ENCODE measurements at regions not wholly inside any gene's neighbourhood (a gene's known extent, or its start where the extent isn't known, plus 50 kb on each side); places are given as distances from the start of the nearest gene placed in this dataset.

- H3K27ac ChIP-seq (ENCODE audit: low read depth in 2 of 2, low read length in 1 of 2), result no peak overlapping the region
- H3K27me3 ChIP-seq (ENCODE audit: control insufficient read depth in 1 of 2, insufficient read depth in 2 of 2, low read length in 2 of 2), result no peaks in the 10 kb centered on the region
- H3K36me3 ChIP-seq (ENCODE audit: control insufficient read depth in 2 of 2, insufficient read depth in 2 of 2, low read length in 1 of 2), result no peaks in the 10 kb centered on the region
- no peaks in the 10 kb centered on the region for H3K9me3 ChIP-seq (ENCODE audit: control insufficient read depth in 2 of 2, insufficient read depth in 1 of 2, low read depth in 1 of 2, low read length in 1 of 2)
- WGBS, 2 donors, result 69 to 71% methylated on average over 1 of the region's 1 CpG
- no peak overlapping the region for H3K4me3 ChIP-seq (ENCODE audit: low read depth in 1 of 2, low read length in 2 of 2)
- H3K4me1 ChIP-seq (ENCODE audit: control insufficient read depth in 2 of 2, insufficient read depth in 2 of 2, low read length in 1 of 2), result no peaks in the 10 kb centered on the region
Measured at GRCh38 chr2:106959975-106960682, 74.2 kb upstream of the ST6GAL2 start.

GRCh38 chr2:106960683-106961161 is 74.8 kb upstream of the ST6GAL2 start:
- Histone ChIP-seq H3K36me3 (ENCODE audit: control insufficient read depth in 2 of 2, insufficient read depth in 2 of 2, low read length in 1 of 2) (no peaks in the 10 kb centered on the region), H3K27ac (ENCODE audit: low read depth in 2 of 2, low read length in 1 of 2) (no peak overlapping the region), H3K4me3 (ENCODE audit: low read depth in 1 of 2, low read length in 2 of 2) (no peak overlapping the region), H3K4me1 (ENCODE audit: control insufficient read depth in 2 of 2, insufficient read depth in 2 of 2, low read length in 1 of 2) (no peaks in the 10 kb centered on the region), H3K27me3 (ENCODE audit: control insufficient read depth in 1 of 2, insufficient read depth in 2 of 2, low read length in 2 of 2) (no peaks in the 10 kb centered on the region), H3K9me3 (ENCODE audit: control insufficient read depth in 2 of 2, insufficient read depth in 1 of 2, low read depth in 1 of 2, low read length in 1 of 2) (no peaks in the 10 kb centered on the region)
- WGBS, 2 donors, result 43 to 57% methylated on average over 5 of the region's 5 CpGs

DNA sequence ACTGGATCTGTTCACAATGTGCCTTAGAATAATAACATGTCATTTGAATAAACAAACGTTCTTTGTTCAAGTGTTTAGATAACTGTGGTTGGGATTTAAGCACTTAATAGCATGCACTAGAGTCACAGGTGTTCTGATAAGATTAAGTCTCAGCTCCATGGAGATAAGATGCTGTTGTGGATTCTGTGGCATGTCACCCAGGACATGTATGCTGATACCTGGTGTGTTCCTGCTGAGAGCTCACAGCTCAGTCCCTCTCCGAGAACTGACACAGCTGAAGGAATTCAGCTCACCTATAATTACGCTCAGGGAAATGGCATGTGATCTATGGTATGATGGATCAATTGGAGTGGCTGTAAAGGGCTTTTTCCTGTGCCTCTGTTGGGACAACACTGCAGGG is 75.4 kb upstream of the ST6GAL2 start:
- H3K9me3 ChIP-seq (ENCODE audit: control insufficient read depth in 2 of 2, insufficient read depth in 1 of 2, low read depth in 1 of 2, low read length in 1 of 2), result no peaks in the 10 kb centered on the region
- 62 to 71% methylated on average over 3 of the region's 3 CpGs for whole genome bisulfite sequencing, 2 donors
- no peak overlapping the region for H3K4me3 ChIP-seq (ENCODE audit: low read depth in 1 of 2, low read length in 2 of 2)
- H3K36me3 ChIP-seq (ENCODE audit: control insufficient read depth in 2 of 2, insufficient read depth in 2 of 2, low read length in 1 of 2), result no peaks in the 10 kb centered on the region
- no peaks in the 10 kb centered on the region for H3K27me3 ChIP-seq (ENCODE audit: control insufficient read depth in 1 of 2, insufficient read depth in 2 of 2, low read length in 2 of 2)
- H3K27ac ChIP-seq (ENCODE audit: low read depth in 2 of 2, low read length in 1 of 2), result no peak overlapping the region
- no peaks in the 10 kb centered on the region for H3K4me1 ChIP-seq (ENCODE audit: control insufficient read depth in 2 of 2, insufficient read depth in 2 of 2, low read length in 1 of 2)

DNA sequence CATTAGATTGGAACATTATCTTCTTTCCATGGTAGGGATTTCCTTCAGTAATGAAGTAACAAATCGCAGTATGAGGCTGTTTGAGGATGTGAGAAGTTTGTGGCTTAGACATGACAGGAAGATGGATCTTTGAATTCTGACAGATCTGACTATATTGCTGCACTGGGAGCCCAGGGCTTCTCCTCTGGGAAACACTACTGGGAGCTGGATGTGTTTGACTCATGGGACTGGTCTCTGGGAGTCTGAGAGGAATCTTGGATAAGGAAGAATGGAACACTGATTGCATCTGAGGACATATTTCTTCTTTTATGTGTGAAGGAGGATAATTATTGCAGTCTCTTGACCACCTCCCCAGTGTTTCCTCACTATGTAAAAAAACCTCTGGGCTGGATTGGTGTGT is 77.2 kb upstream of the ST6GAL2 start:
- Histone ChIP-seq H3K4me3 (ENCODE audit: low read depth in 1 of 2, low read length in 2 of 2) (no peak overlapping the region), H3K9me3 (ENCODE audit: control insufficient read depth in 2 of 2, insufficient read depth in 1 of 2, low read depth in 1 of 2, low read length in 1 of 2) (peaks cover 0 to 2% of the 10 kb centered on the region in 2 donors), H3K36me3 (ENCODE audit: control insufficient read depth in 2 of 2, insufficient read depth in 2 of 2, low read length in 1 of 2) (no peaks in the 10 kb centered on the region), H3K4me1 (ENCODE audit: control insufficient read depth in 2 of 2, insufficient read depth in 2 of 2, low read length in 1 of 2) (no peaks in the 10 kb centered on the region), H3K27me3 (ENCODE audit: control insufficient read depth in 1 of 2, insufficient read depth in 2 of 2, low read length in 2 of 2) (no peaks in the 10 kb centered on the region), H3K27ac (ENCODE audit: low read depth in 2 of 2, low read length in 1 of 2) (no peak overlapping the region)
- WGBS, 2 donors, result 70 to 75% methylated on average over 1 of the region's 1 CpG

GRCh38 chr2:106963893-106964292 is 77.9 kb upstream of the ST6GAL2 start:
- Histone ChIP-seq H3K27ac (ENCODE audit: low read depth in 2 of 2, low read length in 1 of 2) (no peak overlapping the region), H3K9me3 (ENCODE audit: control insufficient read depth in 2 of 2, insufficient read depth in 1 of 2, low read depth in 1 of 2, low read length in 1 of 2) (peaks cover 0 to 2% of the 10 kb centered on the region in 2 donors), H3K36me3 (ENCODE audit: control insufficient read depth in 2 of 2, insufficient read depth in 2 of 2, low read length in 1 of 2) (no peaks in the 10 kb centered on the region), H3K4me3 (ENCODE audit: low read depth in 1 of 2, low read length in 2 of 2) (no peak overlapping the region), H3K27me3 (ENCODE audit: control insufficient read depth in 1 of 2, insufficient read depth in 2 of 2, low read length in 2 of 2) (no peaks in the 10 kb centered on the region), H3K4me1 (ENCODE audit: control insufficient read depth in 2 of 2, insufficient read depth in 2 of 2, low read length in 1 of 2) (no peaks in the 10 kb centered on the region)
- WGBS, 2 donors, result 78 to 82% methylated on average over 5 of the region's 5 CpGs

- Histone ChIP-seq H3K27me3 (ENCODE audit: control insufficient read depth in 1 of 2, insufficient read depth in 2 of 2, low read length in 2 of 2) (no peaks in the 10 kb centered on the region), H3K9me3 (ENCODE audit: control insufficient read depth in 2 of 2, insufficient read depth in 1 of 2, low read depth in 1 of 2, low read length in 1 of 2) (peaks cover 0 to 2% of the 10 kb centered on the region in 2 donors), H3K36me3 (ENCODE audit: control insufficient read depth in 2 of 2, insufficient read depth in 2 of 2, low read length in 1 of 2) (no peaks in the 10 kb centered on the region), H3K4me1 (ENCODE audit: control insufficient read depth in 2 of 2, insufficient read depth in 2 of 2, low read length in 1 of 2) (no peaks in the 10 kb centered on the region), H3K4me3 (ENCODE audit: low read depth in 1 of 2, low read length in 2 of 2) (no peak overlapping the region), H3K27ac (ENCODE audit: low read depth in 2 of 2, low read length in 1 of 2) (no peak overlapping the region)
- WGBS, 2 donors, result 66 to 75% methylated on average over 3 of the region's 3 CpGs
Measured at GRCh38 chr2:106965611-106966010, 79.6 kb upstream of the ST6GAL2 start.

- Histone ChIP-seq H3K4me3 (ENCODE audit: low read depth in 1 of 2, low read length in 2 of 2) (no peak overlapping the region), H3K27ac (ENCODE audit: low read depth in 2 of 2, low read length in 1 of 2) (no peak overlapping the region), H3K9me3 (ENCODE audit: control insufficient read depth in 2 of 2, insufficient read depth in 1 of 2, low read depth in 1 of 2, low read length in 1 of 2) (peaks cover 0 to 2% of the 10 kb centered on the region in 2 donors), H3K4me1 (ENCODE audit: control insufficient read depth in 2 of 2, insufficient read depth in 2 of 2, low read length in 1 of 2) (no peaks in the 10 kb centered on the region), H3K36me3 (ENCODE audit: control insufficient read depth in 2 of 2, insufficient read depth in 2 of 2, low read length in 1 of 2) (no peaks in the 10 kb centered on the region), H3K27me3 (ENCODE audit: control insufficient read depth in 1 of 2, insufficient read depth in 2 of 2, low read length in 2 of 2) (no peaks in the 10 kb centered on the region)
- WGBS, 2 donors, result 85 to 92% methylated on average over 5 of the region's 5 CpGs
Measured at GRCh38 chr2:106969777-106970176, 83.8 kb upstream of the ST6GAL2 start.

DNA sequence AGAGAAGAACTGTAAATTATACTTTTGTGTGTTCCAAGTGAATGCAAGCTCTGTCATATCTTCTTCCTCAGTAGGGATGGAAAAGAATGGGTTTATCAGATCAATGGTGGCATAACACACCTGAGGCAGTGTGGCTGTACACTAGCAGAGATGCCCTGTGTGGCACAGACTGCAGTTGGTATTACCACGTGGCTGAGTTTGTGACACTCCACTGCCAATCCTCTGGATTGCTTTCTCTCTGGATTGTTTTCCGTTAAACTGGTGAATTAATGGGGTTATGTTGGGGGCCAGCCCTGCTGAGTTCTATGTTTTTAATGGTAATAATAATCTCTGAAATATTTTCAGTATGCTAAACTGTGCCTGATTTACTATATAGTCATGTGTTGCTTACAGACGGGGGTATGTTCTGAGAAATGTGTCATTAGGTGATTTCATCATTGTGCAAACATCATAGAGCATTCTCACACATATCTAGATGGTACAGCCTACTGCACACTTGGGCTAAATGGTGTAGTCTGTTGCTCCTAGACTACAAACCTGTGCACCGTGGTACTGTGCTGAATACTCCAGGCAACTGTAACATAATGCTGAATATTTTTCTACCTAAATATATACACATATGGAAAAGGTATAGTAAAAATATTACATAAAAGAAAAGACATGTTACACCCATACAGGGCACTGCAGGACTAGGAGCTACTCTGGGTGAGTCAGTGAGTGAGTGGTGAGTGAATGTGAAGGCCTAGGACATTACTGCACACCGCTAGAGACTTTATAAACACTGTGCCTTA is 84.7 kb upstream of the ST6GAL2 start:
- no peak overlapping the region for H3K27ac ChIP-seq (ENCODE audit: low read depth in 2 of 2, low read length in 1 of 2)
- H3K9me3 ChIP-seq (ENCODE audit: control insufficient read depth in 2 of 2, insufficient read depth in 1 of 2, low read depth in 1 of 2, low read length in 1 of 2), result peaks cover 0 to 2% of the 10 kb centered on the region in 2 donors
- no peaks in the 10 kb centered on the region for H3K4me1 ChIP-seq (ENCODE audit: control insufficient read depth in 2 of 2, insufficient read depth in 2 of 2, low read length in 1 of 2)
- H3K4me3 ChIP-seq (ENCODE audit: low read depth in 1 of 2, low read length in 2 of 2), result no peak overlapping the region
- H3K36me3 ChIP-seq (ENCODE audit: control insufficient read depth in 2 of 2, insufficient read depth in 2 of 2, low read length in 1 of 2), result no peaks in the 10 kb centered on the region
- no peaks in the 10 kb centered on the region for H3K27me3 ChIP-seq (ENCODE audit: control insufficient read depth in 1 of 2, insufficient read depth in 2 of 2, low read length in 2 of 2)
- WGBS, 2 donors, result 69 to 74% methylated on average over 5 of the region's 5 CpGs

GRCh38 chr2:106972782-106973181 is 86.8 kb upstream of the ST6GAL2 start:
- H3K27ac ChIP-seq (ENCODE audit: low read depth in 2 of 2, low read length in 1 of 2), result no peak overlapping the region
- no peaks in the 10 kb centered on the region for H3K4me1 ChIP-seq (ENCODE audit: control insufficient read depth in 2 of 2, insufficient read depth in 2 of 2, low read length in 1 of 2)
- H3K4me3 ChIP-seq (ENCODE audit: low read depth in 1 of 2, low read length in 2 of 2), result no peak overlapping the region
- 62 to 69% methylated on average over 2 of the region's 2 CpGs for WGBS, 2 donors
- no peaks in the 10 kb centered on the region for H3K36me3 ChIP-seq (ENCODE audit: control insufficient read depth in 2 of 2, insufficient read depth in 2 of 2, low read length in 1 of 2)
- H3K9me3 ChIP-seq (ENCODE audit: control insufficient read depth in 2 of 2, insufficient read depth in 1 of 2, low read depth in 1 of 2, low read length in 1 of 2), result peaks cover 0 to 2% of the 10 kb centered on the region in 2 donors
- no peaks in the 10 kb centered on the region for H3K27me3 ChIP-seq (ENCODE audit: control insufficient read depth in 1 of 2, insufficient read depth in 2 of 2, low read length in 2 of 2)
